ENCODE measurements at regions not wholly inside any gene's neighbourhood (a gene's known extent, or its start where the extent isn't known, plus 50 kb on each side); places are given as distances from the start of the nearest gene placed in this dataset.

GRCh38 chr15:36400936-36401585 is 178.4 kb upstream of the CDIN1 start:
- TF ChIP-seq CTCF (conservative IDR thresholded peaks at IDR 0.05) (no peak), EZH2 (IDR thresholded peaks at IDR 0.05; ENCODE audit: low read depth) (no peak)

Data from PC-9 (cell line).